ENCODE measurements at regions not wholly inside any gene's neighbourhood (a gene's known extent, or its start where the extent isn't known, plus 50 kb on each side); places are given as distances from the start of the nearest gene placed in this dataset.

DNA sequence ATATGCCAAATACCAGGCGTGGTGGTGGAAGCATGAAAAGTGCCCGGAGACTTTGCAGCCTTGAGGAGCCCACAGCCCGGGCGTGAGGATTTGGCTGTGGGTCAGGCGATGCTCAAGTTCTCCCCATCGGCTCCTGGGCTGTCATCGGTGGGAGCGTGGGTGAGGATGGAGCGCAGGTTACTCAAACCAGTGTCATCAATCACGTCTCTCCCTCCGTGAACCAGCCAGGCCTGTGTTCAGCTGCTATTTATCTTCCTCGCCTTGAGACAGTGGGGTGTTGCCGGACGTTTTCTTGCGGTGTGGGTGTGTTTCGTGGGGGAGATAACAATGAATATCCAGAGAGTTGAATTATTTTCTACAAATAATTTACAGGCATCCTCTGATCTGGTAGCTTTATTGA is 317.6 kb downstream of the EIPR1 start:
- H3K4me3 ChIP-seq (replicated peaks in 1 of 2; ENCODE audit: low read depth in 1 of 2, low read length in 2 of 2): no peak overlapping the region
- POLR2A ChIA-PET: no interaction called here
- TF ChIP-seq YY1 (IDR thresholded peaks at IDR 0.05; ENCODE audit: extremely low read depth, insufficient replicate concordance, low read depth, low read length) (no peak), CEBPB (IDR thresholded peaks at IDR 0.05; ENCODE audit: low read depth) (no peak)
- CTCF ChIA-PET: no interaction called here
- no peaks in the 10 kb centered on the region for H4K20me1 ChIP-seq (ENCODE audit: insufficient read depth)
- H3K79me2 ChIP-seq (ENCODE audit: insufficient read depth, low read length): no peaks in the 10 kb centered on the region
- no TSS peak for BruUV-seq (replicated peaks)
- no peak overlapping the region for H2AFZ ChIP-seq (ENCODE audit: low read depth, low read length, poor library complexity, severe bottlenecking)
- no peak overlapping the region for H3K4me2 ChIP-seq (ENCODE audit: low read length)
- RAD21 ChIA-PET (ENCODE audit: low non-redundant PET in 1 of 2, low total read pairs in 2 of 2, uncharacterized antibody in 2 of 2, unreplicated experiment in 2 of 2): no interaction called here
- H3K4me1 ChIP-seq (ENCODE audit: control insufficient read depth in 1 of 2, insufficient read depth in 2 of 2, low read length in 2 of 2): no peaks in the 10 kb centered on the region
- H3K9me2 ChIP-seq (ENCODE audit: insufficient read depth): no peaks in the 10 kb centered on the region
- 0 out of 2 replicates have a peak, but pooled peaks cover 3% of the 10 kb centered on the region for H3K27me3 ChIP-seq (ENCODE audit: insufficient read depth, low read length)
- H3K36me3 ChIP-seq (ENCODE audit: control insufficient read depth in 1 of 2, insufficient read depth in 2 of 2, low read length in 2 of 2): no peaks in the 10 kb centered on the region
- ATAC-seq: no peak
- no peak overlapping the region for H3K9ac ChIP-seq (ENCODE audit: low read length)
- DNase-seq (ENCODE audit: low read depth, low spot score): no peak
- no peaks in the 10 kb centered on the region for H3K9me3 ChIP-seq (ENCODE audit: control insufficient read depth in 1 of 2, insufficient read depth in 1 of 2, low read depth in 1 of 2, low read length in 2 of 2)
- intact Hi-C loops (cut with micrococcal nuclease): no loop called here
- H3K27ac ChIP-seq (ENCODE audit: low read depth, low read length): no peak overlapping the region

DNA sequence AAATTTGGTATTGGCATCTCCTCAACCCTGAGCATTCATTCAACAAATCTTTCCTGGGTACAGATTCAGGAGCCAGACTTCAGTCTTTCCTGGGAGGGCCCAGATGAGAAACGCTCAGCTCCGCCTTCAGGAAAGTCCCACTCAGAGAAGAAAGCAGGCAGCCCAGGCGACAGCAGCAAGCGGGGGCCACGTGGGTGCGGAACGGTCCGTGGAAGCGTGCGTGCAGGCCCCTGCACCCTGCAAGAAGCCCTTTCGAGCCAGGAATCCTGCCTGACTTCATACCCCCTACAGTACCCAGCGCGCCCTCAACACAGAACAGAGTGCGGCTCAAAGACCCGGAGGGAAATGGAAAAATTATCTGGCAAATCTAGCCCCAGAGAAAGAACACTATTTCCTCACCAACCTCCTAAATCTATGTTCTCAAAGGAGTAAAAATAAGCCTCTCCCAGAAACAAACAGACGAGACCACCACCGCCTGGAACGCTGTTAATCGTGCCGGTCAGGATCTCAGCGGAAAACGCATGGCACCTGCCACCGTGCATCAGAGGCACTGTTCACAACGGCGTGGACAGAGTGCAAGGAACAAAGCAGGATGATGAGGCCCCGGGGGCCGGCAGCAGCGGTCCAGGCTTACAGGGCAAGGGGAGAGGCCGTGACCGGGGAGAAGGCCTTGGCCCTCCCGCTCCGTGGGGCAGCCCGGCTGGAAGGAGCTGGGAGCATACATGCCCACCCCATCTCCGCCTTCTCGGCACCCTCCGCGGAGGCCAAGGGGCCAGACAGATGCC is 318.3 kb downstream of the EIPR1 start:
- no peak for DNase-seq (ENCODE audit: low read depth, low spot score)
- ChIA-PET POLR2A (no interaction called here), CTCF (no interaction called here), RAD21 (ENCODE audit: low non-redundant PET in 1 of 2, low total read pairs in 2 of 2, uncharacterized antibody in 2 of 2, unreplicated experiment in 2 of 2) (no interaction called here)
- TF ChIP-seq, protein P1, sequence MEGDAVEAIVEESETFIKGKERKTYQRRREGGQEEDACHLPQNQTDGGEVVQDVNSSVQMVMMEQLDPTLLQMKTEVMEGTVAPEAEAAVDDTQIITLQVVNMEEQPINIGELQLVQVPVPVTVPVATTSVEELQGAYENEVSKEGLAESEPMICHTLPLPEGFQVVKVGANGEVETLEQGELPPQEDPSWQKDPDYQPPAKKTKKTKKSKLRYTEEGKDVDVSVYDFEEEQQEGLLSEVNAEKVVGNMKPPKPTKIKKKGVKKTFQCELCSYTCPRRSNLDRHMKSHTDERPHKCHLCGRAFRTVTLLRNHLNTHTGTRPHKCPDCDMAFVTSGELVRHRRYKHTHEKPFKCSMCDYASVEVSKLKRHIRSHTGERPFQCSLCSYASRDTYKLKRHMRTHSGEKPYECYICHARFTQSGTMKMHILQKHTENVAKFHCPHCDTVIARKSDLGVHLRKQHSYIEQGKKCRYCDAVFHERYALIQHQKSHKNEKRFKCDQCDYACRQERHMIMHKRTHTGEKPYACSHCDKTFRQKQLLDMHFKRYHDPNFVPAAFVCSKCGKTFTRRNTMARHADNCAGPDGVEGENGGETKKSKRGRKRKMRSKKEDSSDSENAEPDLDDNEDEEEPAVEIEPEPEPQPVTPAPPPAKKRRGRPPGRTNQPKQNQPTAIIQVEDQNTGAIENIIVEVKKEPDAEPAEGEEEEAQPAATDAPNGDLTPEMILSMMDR (IDR thresholded peaks at IDR 0.05 in 2 of 3, conservative IDR thresholded peaks at IDR 0.05 in 1 of 3; ENCODE audit: borderline replicate concordance in 1 of 3, insufficient read depth in 1 of 3, low read depth in 2 of 3, low read length in 2 of 3): no peak
- TF ChIP-seq EZH2phosphoT487 (IDR thresholded peaks at IDR 0.05; ENCODE audit: borderline replicate concordance) (no peak), YY1 (IDR thresholded peaks at IDR 0.05; ENCODE audit: extremely low read depth, insufficient replicate concordance, low read depth, low read length) (no peak), CBX3 (IDR thresholded peaks at IDR 0.05; ENCODE audit: low read depth) (no peak), ELF1 (IDR thresholded peaks at IDR 0.05; ENCODE audit: borderline replicate concordance, low read depth) (no peak), JUND (IDR thresholded peaks at IDR 0.05) (no peak), SRF (IDR thresholded peaks at IDR 0.05; ENCODE audit: low read depth) (no peak)
- TF ChIP-seq, protein P2, sequence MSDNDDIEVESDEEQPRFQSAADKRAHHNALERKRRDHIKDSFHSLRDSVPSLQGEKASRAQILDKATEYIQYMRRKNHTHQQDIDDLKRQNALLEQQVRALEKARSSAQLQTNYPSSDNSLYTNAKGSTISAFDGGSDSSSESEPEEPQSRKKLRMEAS (IDR thresholded peaks at IDR 0.05): no peak
- TF ChIP-seq, protein P3, sequence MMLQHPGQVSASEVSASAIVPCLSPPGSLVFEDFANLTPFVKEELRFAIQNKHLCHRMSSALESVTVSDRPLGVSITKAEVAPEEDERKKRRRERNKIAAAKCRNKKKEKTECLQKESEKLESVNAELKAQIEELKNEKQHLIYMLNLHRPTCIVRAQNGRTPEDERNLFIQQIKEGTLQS (IDR thresholded peaks at IDR 0.05): no peak
- Histone ChIP-seq H3K9ac (ENCODE audit: low read length) (no peak overlapping the region), H3K27ac (ENCODE audit: low read depth, low read length) (no peak overlapping the region), H3K9me2 (ENCODE audit: insufficient read depth) (no peaks in the 10 kb centered on the region), H3K4me3 (replicated peaks in 1 of 2; ENCODE audit: low read depth in 1 of 2, low read length in 2 of 2) (no peak overlapping the region), H3K4me1 (ENCODE audit: control insufficient read depth in 1 of 2, insufficient read depth in 2 of 2, low read length in 2 of 2) (no peaks in the 10 kb centered on the region), H3K4me2 (ENCODE audit: low read length) (no peak overlapping the region), H3K79me2 (ENCODE audit: insufficient read depth, low read length) (no peaks in the 10 kb centered on the region), H3K27me3 (ENCODE audit: insufficient read depth, low read length) (no peaks in the 10 kb centered on the region), H2AFZ (ENCODE audit: low read depth, low read length, poor library complexity, severe bottlenecking) (no peak overlapping the region), H3K9me3 (ENCODE audit: control insufficient read depth in 1 of 2, insufficient read depth in 1 of 2, low read depth in 1 of 2, low read length in 2 of 2) (no peaks in the 10 kb centered on the region), H4K20me1 (ENCODE audit: insufficient read depth) (no peaks in the 10 kb centered on the region), H3K36me3 (ENCODE audit: control insufficient read depth in 1 of 2, insufficient read depth in 2 of 2, low read length in 2 of 2) (no peaks in the 10 kb centered on the region)
- no peak for ATAC-seq
- intact Hi-C loops (cut with micrococcal nuclease): no loop called here
- no TSS peak for BruUV-seq (replicated peaks)

All from HCT116 (cell line).